PFSK-1 (cell line): ENCODE measurements at regions not wholly inside any gene's neighbourhood (a gene's known extent, or its start where the extent isn't known, plus 50 kb on each side); places are given as distances from the start of the nearest gene placed in this dataset.

Experiments used
- FOXP2 ChIP-seq: optimal IDR thresholded peaks from 2 replicates; pipeline ENCODE3; 2011; ENCODE audit warnings: borderline replicate concordance, control low read depth, inconsistent platforms; ENCODE audit not compliant: insufficient read depth; ENCODE audit errors: extremely low read length, extremely low read depth
- POLR2AphosphoS5 ChIP-seq: IDR thresholded peaks from 2 replicates; pipeline ENCODE4 v1.6.1; 2012; ENCODE audit warnings: low read depth, mild to moderate bottlenecking, control low read depth, low read length, moderate library complexity
- SIN3A ChIP-seq: IDR thresholded peaks from 2 replicates; pipeline ENCODE4 v1.6.1; 2012; ENCODE audit warnings: mild to moderate bottlenecking, low read length, moderate library complexity, borderline replicate concordance; ENCODE audit not compliant: insufficient read depth
- TAF1 ChIP-seq: IDR thresholded peaks from 2 replicates; pipeline ENCODE4 v1.6.1; 2012; ENCODE audit warnings: low read length, control low read depth, borderline replicate concordance; ENCODE audit not compliant: insufficient read depth
- TF ChIP-seq, protein P1 (sequence below), 2 experiments: IDR thresholded peaks; 2 replicates each; pipeline versions ENCODE4 v1.6.1 to v1.8.0; 2011 to 2012; ENCODE audit warnings: low read depth in 2 of 2, low read length in 2 of 2, control low read depth in 1 of 2, inconsistent platforms in 1 of 2, mild to moderate bottlenecking in 1 of 2, moderate library complexity in 1 of 2; ENCODE audit not compliant: insufficient read depth in 1 of 2

GRCh38 chr12:4112290-4112689 is 161.3 kb upstream of the CCND2 start:
- no peak for TF ChIP-seq FOXP2
- TF ChIP-seq, protein P1, sequence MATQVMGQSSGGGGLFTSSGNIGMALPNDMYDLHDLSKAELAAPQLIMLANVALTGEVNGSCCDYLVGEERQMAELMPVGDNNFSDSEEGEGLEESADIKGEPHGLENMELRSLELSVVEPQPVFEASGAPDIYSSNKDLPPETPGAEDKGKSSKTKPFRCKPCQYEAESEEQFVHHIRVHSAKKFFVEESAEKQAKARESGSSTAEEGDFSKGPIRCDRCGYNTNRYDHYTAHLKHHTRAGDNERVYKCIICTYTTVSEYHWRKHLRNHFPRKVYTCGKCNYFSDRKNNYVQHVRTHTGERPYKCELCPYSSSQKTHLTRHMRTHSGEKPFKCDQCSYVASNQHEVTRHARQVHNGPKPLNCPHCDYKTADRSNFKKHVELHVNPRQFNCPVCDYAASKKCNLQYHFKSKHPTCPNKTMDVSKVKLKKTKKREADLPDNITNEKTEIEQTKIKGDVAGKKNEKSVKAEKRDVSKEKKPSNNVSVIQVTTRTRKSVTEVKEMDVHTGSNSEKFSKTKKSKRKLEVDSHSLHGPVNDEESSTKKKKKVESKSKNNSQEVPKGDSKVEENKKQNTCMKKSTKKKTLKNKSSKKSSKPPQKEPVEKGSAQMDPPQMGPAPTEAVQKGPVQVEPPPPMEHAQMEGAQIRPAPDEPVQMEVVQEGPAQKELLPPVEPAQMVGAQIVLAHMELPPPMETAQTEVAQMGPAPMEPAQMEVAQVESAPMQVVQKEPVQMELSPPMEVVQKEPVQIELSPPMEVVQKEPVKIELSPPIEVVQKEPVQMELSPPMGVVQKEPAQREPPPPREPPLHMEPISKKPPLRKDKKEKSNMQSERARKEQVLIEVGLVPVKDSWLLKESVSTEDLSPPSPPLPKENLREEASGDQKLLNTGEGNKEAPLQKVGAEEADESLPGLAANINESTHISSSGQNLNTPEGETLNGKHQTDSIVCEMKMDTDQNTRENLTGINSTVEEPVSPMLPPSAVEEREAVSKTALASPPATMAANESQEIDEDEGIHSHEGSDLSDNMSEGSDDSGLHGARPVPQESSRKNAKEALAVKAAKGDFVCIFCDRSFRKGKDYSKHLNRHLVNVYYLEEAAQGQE (IDR thresholded peaks at IDR 0.05; ENCODE audit: insufficient read depth in 1 of 2, low read depth in 2 of 2, low read length in 2 of 2), result no peak
- no peak for TF ChIP-seq POLR2AphosphoS5
- no peak for TF ChIP-seq TAF1
- TF ChIP-seq SIN3A, result no peak

DNA sequence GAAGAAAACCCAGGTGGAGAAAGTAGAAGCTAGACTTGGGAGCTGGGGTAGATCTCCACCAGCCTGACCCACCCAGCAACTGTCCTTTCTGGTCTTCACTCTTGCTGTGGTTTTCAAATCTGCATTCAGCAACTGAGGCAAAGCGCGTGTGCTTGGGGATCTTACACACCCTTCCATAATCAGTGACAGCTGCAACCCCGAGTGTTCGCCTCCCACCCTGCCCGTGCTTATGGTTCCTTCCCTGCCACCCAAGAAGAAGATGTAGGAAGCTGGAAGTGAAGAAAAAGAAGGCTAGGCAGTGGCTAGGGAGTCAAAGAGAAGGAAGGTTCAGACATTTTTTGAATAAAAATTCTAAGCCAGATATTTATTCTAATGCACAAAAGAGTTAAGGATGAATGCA is 162.6 kb upstream of the CCND2 start:
- TF ChIP-seq TAF1 (no peak), SIN3A (no peak), FOXP2 (no peak), POLR2AphosphoS5 (no peak)
- TF ChIP-seq, protein P1 (IDR thresholded peaks at IDR 0.05; ENCODE audit: insufficient read depth in 1 of 2, low read depth in 2 of 2, low read length in 2 of 2), result no peak

GRCh38 chr12:4109826-4110225 is 163.7 kb upstream of the CCND2 start:
- TF ChIP-seq TAF1, result no peak
- no peak for TF ChIP-seq POLR2AphosphoS5
- TF ChIP-seq, protein P1 (IDR thresholded peaks at IDR 0.05; ENCODE audit: insufficient read depth in 1 of 2, low read depth in 2 of 2, low read length in 2 of 2), result no peak
- TF ChIP-seq FOXP2, result no peak
- TF ChIP-seq SIN3A, result no peak

GRCh38 chr12:4108803-4109345 is 164.7 kb upstream of the CCND2 start:
- TF ChIP-seq, protein P1 (IDR thresholded peaks at IDR 0.05; ENCODE audit: insufficient read depth in 1 of 2, low read depth in 2 of 2, low read length in 2 of 2), result no peak
- TF ChIP-seq TAF1, result no peak
- no peak for TF ChIP-seq SIN3A
- TF ChIP-seq FOXP2, result no peak
- TF ChIP-seq POLR2AphosphoS5, result no peak
